ENCODE measurements at regions not wholly inside any gene's neighbourhood (a gene's known extent, or its start where the extent isn't known, plus 50 kb on each side); places are given as distances from the start of the nearest gene placed in this dataset.

- TF ChIP-seq CTCF (IDR thresholded peaks at IDR 0.05) (no peak), POLR2A (IDR thresholded peaks at IDR 0.05) (no peak)
Measured at GRCh38 chr16:62692685-62693084, 656.4 kb upstream of the CDH8 start.
